ENCODE measurements at regions not wholly inside any gene's neighbourhood (a gene's known extent, or its start where the extent isn't known, plus 50 kb on each side); places are given as distances from the start of the nearest gene placed in this dataset.

GRCh38 chr10:2943932-2944614 is 123.3 kb upstream of the PFKP start:
- TF ChIP-seq, protein P1, sequence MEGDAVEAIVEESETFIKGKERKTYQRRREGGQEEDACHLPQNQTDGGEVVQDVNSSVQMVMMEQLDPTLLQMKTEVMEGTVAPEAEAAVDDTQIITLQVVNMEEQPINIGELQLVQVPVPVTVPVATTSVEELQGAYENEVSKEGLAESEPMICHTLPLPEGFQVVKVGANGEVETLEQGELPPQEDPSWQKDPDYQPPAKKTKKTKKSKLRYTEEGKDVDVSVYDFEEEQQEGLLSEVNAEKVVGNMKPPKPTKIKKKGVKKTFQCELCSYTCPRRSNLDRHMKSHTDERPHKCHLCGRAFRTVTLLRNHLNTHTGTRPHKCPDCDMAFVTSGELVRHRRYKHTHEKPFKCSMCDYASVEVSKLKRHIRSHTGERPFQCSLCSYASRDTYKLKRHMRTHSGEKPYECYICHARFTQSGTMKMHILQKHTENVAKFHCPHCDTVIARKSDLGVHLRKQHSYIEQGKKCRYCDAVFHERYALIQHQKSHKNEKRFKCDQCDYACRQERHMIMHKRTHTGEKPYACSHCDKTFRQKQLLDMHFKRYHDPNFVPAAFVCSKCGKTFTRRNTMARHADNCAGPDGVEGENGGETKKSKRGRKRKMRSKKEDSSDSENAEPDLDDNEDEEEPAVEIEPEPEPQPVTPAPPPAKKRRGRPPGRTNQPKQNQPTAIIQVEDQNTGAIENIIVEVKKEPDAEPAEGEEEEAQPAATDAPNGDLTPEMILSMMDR (IDR thresholded peaks at IDR 0.05), result no peak
- no peak for TF ChIP-seq EZH2 (IDR thresholded peaks at IDR 0.05; ENCODE audit: borderline replicate concordance, insufficient read depth, low read depth, low read length, poor library complexity, severe bottlenecking)

Measured in B cell (primary cell).